ENCODE measurements at regions not wholly inside any gene's neighbourhood (a gene's known extent, or its start where the extent isn't known, plus 50 kb on each side); places are given as distances from the start of the nearest gene placed in this dataset.
A peak's percentile ranks its signal among the peaks of the same experiment; 100 is the strongest.

- no peak for DNase-seq (ENCODE audit: low read depth in 2 of 2)
These were observed 347.9 kb downstream of the SEC14L1 start for GRCh38 chr17:77488531-77489238.

GRCh38 chr17:77489239-77489892 is 348.6 kb downstream of the SEC14L1 start:
- DNase-seq (ENCODE audit: low read depth in 2 of 2) = no peak

DNA sequence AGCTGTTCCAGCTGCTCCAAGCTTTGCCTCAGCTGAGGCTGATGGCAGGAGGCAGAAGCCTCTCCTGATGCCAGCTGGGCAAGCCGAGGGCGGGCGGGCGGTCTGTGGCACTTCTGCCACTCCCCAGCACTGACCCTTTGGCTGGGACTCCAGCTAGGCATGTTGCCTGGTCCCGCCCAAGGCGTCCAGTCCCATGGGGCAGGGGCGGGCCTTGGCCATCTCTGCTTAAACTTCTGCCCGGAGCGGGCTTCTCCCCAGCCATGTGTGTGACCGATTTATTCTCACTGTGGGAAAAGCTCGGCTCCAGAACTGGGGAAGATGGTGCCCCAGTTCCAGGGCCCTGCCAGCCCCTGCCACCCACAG is 349.1 kb downstream of the SEC14L1 start:
- no peak for DNase-seq (ENCODE audit: low read depth in 2 of 2)

DNA sequence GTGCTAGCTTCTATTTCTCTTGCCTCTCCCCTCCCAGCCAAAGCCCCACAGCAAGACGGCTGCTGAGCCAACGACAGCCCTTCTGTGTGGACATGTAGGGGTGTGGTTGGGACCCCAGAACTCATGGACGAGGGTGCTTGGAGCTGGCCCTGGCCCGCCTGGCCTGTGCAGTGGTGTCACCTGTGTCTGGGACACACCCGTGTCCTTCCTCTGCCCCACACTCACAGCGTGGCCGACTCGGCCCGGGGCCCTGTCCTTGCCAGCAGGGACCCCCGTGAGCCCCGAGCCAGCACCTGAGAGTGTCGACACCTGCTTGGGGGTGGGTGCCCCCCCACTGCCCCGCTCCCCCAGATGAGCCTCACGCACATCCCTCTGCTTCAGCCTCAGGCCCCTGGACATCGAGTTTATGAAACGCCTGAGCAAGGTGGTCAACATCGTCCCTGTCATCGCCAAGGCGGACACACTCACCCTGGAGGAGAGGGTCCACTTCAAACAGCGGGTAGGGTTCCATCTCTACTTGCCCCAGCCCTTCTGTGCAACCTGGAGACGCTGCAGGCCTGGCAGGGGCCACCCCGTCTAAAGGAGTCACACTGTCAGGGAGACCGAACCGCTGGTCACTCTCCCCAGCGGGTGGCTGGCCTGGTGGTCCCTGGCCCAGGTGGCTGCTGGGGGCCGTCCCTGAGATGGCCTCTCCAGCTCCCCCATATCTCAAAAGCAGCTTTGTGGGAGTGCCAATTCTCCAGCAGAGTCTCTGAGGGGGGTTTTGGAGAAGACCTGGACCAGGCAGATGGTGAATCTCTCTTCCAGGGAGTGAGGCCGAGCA is 349.8 kb downstream of the SEC14L1 start:
- DNase-seq (ENCODE audit: low read depth in 2 of 2) = no peak

- no peak for DNase-seq (ENCODE audit: low read depth in 2 of 2)
These were observed 351.2 kb downstream of the SEC14L1 start for GRCh38 chr17:77491921-77492445.

GRCh38 chr17:77492446-77493237 is 351.9 kb downstream of the SEC14L1 start:
- DNase-seq (ENCODE audit: low read depth in 2 of 2) = no peak

DNA sequence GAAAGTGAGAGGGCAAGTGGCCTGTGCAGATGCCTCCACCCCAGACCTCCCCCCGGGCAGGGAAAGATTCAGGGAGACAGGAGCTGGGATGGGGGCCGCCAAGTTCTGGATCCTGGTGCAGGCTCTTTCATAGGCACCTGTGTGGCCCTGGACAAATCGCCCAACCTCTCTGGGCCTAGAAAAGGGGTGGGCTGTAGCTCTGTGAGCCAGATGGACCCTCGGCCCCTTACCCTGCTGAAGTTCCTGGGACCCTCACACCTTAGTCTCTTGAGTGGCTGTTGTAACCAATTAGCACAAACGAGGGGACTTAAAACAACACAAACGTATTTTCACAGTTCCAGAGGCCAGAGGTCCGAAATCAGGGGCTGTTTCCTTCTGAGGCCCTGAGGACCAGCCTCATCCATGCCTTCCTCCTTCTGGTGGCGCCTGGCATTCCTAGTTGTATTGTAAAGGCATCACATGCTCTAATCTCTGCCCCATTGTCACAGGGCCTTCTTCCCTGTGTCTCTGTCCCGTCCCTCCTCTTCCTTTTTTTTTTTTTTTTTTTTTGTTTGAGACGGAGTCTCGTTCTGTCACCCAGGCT is 352.6 kb downstream of the SEC14L1 start:
- DNase-seq (ENCODE audit: low read depth in 2 of 2) = no peak

DNA sequence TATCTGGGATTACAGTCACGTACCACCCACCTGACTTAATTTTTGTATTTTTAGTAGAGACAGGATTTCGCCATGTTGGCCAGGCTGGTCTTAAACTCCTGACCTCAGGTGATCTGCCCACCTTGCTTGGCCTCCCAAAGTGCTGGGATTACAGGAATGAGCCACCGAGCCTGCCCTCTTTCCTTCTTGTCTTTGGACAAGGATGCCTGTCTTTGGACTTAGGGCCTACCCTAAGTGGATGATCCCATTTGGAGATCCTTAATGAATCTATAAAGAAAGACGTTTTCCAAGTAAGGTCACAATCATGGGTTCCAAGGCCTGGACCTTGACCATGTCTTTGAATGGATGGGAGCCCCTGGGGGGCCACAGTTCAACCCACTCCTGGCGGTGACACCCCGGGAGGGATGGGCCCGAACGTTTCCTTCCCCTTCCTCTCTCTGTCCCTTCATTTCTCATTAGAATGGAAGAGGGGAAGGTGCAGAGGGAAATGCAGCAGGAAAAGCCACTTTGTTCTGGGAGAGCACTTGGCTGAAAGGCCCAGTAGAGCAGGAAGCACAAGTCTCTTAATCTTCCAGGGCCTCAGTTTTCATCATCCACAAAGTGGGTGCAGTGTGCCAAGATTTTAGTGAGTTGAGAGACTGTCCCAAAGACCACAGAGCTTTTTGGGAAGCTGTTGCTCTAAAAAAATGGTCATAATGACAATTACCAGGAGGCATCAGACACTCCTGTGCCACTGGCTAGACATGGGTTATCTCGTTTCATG is 353.3 kb downstream of the SEC14L1 start:
- DNase-seq (ENCODE audit: low read depth in 2 of 2) = no peak

GRCh38 chr17:77494664-77495435 is 354.1 kb downstream of the SEC14L1 start:
- DNase-seq (ENCODE audit: low read depth in 2 of 2) = peak; percentile 67 to 77

- no peak for DNase-seq (ENCODE audit: low read depth in 2 of 2)
These were observed 354.8 kb downstream of the SEC14L1 start for GRCh38 chr17:77495575-77495974.

DNA sequence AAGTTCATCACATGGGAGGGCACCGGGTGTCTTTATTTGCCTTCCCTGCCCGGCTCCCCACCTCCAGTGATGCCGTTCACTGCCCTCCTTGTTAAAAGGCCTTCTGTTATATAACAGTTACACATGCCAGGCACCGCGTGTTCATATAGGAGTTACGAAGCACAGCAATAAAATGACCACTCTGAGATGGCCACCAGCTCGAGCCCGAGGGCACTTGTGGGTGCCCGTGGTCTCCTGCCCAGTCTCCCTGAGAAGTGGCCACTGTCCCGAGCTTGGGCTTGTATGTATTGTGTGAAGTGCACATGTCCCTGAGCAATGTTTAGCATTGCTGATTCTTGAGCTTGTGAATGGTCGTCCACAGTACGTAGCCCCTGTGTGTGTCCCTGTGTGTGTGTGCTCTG is 355.6 kb downstream of the SEC14L1 start:
- DNase-seq (ENCODE audit: low read depth in 2 of 2) = no peak

- no peak for DNase-seq (ENCODE audit: low read depth in 2 of 2)
These were observed 356.2 kb downstream of the SEC14L1 start for GRCh38 chr17:77496831-77497577.

DNA sequence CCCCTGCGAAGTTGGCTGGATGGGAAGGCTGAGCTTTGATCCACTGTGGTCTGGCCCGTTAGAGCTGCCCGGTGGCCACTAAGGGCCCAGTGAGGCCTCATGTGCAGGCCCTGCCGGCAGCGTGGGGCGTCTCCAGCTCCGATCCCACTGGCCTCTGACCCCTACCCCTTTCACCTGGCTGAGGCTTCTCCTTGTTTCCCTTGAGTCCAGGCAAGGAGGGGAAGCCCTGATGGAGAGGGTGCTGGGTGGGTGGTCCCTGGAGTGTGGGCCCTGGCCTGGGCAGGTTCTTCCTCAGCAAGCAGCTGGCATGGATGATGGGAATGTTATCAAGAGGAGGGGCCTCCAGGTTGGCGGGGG is 356.8 kb downstream of the SEC14L1 start:
- DNase-seq (ENCODE audit: low read depth in 2 of 2) = no peak

GRCh38 chr17:77498091-77498741 is 357.4 kb downstream of the SEC14L1 start:
- DNase-seq (ENCODE audit: low read depth in 2 of 2) = no peak

DNA sequence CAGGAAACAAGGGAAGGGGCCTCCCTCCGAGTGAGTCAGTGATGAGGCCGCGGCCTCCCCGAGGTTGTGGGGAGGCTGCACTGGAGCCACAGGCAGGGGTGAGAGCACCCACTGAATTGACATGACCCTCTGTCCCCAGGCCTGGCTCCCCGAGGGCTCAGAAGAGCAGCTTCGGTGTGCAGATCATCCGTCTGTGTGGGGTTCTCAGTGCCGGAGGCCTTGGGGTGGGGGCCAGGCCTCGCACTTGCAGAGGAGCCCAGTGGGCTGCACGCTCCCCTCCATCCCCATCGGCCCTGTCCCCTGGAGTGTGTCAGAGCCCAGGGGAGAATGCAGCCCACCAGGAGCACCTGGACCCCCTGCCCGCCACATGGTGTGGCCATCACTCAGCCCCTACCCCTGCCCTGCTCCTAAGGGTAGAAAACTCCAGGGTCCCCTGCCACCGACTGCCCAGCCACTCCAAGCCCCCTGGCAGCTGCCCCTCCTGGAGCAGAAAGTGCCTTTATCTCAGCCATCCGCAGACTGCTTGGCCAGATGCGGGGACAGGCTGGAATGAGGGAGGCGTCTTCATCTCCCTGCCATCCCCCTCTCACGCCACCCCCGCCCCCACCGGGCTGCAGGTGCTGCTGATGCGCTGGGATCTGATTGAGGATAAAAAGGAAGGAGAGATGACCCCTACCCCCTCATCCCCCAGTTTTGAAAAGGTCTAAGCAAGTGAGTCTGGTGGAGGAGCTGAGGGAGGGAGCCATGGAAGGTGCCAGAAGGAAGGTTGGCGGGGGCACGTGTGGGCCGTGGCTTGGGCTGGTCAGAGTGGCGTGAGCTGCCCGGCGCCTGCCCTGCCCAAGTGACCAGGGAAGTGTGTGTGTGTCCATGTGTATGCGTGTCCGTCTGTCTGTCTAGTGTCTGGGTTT is 358.3 kb downstream of the SEC14L1 start:
- DNase-seq (ENCODE audit: low read depth in 2 of 2) = no peak

DNA sequence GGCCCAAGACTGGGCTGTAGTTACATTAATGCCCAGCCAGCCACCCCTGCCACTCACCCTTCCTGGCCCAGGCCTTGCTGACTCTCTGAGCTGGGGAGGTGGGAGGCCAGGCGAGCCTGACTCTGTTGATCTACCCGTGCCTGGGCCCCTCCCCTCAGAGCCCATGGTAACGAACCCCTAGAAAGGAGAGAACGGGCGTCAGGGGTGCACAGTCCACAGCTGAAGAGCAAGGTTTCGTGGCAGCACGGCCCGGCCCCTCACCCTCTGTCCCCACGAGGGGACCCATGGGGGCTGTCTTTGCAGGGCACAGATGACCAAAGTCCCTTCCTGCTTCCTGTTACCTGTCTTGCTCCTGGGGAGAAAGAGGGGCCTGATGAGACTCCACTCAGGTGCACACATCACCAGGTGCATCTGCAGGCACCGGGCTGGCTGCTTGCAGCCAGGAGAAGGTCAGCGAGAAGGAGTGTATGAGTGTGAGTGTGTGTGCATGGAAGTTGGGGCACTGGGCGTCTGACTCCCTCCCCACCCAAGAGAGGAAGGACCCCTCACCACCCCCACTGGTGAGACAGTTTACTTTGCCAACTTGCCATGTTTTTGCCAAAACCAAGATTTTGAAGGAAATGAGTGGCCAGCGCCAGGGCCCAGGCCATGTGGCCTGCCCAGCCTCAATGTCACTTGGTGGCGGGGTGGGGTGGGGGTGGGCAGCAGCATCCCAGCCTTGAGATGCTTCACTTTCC is 359.1 kb downstream of the SEC14L1 start:
- DNase-seq (ENCODE audit: low read depth in 2 of 2) = no peak

GRCh38 chr17:77501101-77501566 is 360.4 kb downstream of the SEC14L1 start:
- DNase-seq (ENCODE audit: low read depth in 2 of 2) = peak in 1 of 2 donors; percentile 24

Measured in stimulated activated CD4-positive, alpha-beta T cell treated with anti-CD3 and anti-CD28 coated beads, Interleukin-1b, Interleukin-23, amount 100 ng/mL, for 4 hours (primary cell).